HG03469 (cell line): ENCODE measurements at regions not wholly inside any gene's neighbourhood (a gene's known extent, or its start where the extent isn't known, plus 50 kb on each side); places are given as distances from the start of the nearest gene placed in this dataset.

Experiments
- ATAC-seq: cut with Tn5 transposase; IDR thresholded peaks from one replicate; pipeline ENCODE4 v1.9.1; 2021; ENCODE audit warnings: mild to moderate bottlenecking, moderate library complexity, moderate number of reproducible peaks; ENCODE audit not compliant: unreplicated experiment

- no peak for ATAC-seq
Observed at GRCh38 chr6:113600551-113601339, 256.4 kb upstream of the MARCKS start.

DNA sequence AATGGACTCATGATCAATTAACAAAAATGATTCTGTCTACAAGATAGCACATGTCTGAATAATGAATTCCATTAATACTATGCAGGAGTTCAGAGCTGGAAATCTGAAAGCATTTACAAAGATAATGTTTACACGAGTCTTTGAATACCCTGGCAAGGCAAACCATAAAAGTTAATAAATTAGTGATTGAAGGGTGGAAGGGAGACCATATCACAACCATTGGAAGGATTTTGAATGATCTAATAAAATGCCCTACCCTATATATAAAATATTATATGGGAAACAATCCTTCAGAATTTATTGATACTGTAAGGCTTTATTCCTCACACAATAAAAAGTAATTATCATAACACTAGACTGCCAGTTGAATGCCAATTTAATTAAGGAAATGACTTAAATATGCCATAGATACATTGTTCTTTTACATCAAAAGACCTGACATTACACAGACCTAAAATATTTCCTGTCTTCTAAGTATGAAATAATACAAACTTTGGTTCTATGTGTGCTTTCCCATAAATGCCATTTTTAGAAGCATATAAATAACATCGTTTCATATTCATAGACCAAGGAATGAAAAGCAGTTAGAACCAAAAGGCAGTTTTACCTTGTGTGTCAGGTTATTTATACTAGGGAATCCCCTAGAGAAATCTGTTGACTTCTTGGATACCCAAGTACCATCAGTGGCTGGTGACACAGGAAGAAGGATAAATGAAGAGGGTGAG, 249.2 kb upstream of the MARCKS start:
- ATAC-seq = no peak

GRCh38 chr6:113610377-113610988, 246.7 kb upstream of the MARCKS start:
- ATAC-seq = no peak

- no peak for ATAC-seq
Observed at GRCh38 chr6:113616701-113617274, 240.4 kb upstream of the MARCKS start.

- no peak for ATAC-seq
Observed at GRCh38 chr6:113619077-113619476, 238.1 kb upstream of the MARCKS start.

DNA sequence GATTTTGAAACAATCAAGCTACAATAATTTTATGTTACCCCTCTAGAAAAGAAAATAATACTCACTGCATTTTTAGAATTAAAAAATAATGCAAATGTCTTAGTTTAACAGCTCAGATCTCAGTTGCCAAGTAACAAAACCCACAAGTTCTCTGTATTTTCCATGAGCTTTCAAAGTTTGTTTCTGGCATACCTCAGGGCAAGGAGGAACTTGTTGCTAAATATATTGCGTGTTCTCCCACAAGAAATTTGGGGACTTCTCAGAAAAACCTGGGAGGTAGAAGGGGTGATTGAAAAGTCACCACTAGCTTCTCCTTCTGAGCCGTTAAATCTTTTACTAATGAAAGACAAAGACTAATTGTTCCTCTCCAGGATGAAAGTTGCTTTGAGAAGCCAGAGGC, 236.8 kb upstream of the MARCKS start:
- ATAC-seq = no peak

GRCh38 chr6:113622254-113622653, 234.9 kb upstream of the MARCKS start:
- no peak for ATAC-seq

DNA sequence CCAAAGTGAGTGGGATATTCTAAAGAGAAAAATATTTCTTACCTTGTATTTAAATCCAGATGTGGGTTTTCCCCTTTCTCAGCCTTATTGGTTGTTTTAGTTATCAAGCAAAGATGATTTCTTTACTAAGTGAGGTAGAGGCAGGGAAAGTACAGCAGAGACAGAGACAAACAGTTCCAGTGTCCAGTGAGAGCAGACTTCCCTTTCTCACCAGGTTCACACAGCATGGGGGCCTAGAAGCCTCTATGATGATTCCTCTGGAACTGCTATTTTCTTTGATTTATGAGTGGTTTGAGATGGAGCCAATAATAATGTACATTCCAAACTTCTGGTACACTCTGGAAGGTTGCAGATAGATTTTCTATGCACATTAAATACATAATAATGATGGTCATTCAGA, 234.0 kb upstream of the MARCKS start:
- ATAC-seq = no peak

DNA sequence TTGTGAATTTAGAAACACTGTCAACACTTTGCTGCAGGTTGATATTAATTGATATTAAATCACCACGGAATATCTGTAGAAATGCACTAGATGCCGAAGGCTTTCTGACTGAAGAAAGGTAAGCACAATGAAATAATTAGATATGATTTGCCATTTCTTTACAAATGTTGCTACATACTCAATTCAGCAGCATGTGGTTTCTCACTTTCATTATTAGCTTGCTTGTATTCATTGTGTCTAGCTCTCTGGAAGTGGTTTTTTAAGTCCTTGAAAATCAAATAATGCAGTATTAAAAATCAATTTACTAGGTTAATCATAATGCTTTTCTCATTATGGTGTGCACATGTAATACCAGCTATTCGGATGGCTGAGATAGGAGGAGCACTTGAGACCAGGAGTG, 231.3 kb upstream of the MARCKS start:
- peak; percentile 35 for ATAC-seq

DNA sequence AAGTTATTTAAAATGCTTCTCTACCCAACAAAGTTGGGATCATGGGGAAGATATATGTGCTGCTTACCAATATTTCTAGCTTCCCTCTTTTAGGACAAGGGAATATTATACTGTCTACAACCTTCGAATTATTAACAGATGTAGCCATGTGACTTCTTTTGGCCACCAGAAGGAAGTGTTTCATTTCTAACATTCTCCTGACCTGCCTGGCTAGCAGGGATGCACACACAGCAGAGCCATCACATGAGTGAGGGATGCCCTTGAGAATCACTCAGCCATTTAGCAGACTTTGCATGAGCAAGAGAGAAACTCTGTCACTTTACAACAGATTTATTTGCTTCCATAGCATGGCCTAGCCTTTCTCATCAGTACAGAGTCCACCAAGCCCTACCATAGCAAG, 230.7 kb upstream of the MARCKS start:
- ATAC-seq = peak; percentile 30

DNA sequence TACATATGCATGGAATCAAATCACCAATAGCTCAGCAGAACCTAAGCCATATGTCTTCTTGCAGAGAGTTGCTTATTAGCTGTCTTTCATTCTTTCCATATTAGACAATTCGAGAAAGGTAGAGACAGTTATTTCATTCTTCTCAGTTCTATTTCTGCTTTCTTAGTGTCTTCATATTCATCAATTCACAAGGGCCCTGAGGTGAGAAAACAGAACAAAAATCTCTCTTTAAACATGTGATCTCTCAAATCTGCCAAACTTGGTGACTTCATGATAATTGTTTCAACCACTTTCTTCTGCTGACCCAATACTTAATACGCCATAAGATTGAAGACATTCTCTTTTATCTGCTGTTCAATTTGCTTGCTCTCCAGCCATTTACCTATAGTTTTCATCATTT, 229.7 kb upstream of the MARCKS start:
- ATAC-seq = peak; percentile 11

DNA sequence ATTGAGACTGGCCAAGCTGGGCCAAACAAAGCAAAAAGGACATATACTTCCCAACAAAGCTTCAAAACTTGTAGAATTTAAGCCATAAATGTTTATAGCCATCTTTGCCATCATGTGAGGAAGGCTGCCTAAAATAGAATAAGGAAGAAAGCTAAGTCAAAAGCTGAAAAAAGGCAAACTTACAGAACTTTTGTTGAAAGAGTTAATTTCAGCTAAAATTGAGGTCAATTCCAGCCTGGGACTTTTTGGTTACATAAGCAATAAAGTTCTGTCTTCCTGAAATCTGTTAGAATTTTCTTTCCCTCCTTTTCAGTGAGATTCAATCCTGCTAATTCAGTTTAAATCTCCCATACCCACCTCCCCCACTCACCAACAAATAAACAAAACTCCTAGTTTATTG, 227.9 kb upstream of the MARCKS start:
- ATAC-seq = no peak

DNA sequence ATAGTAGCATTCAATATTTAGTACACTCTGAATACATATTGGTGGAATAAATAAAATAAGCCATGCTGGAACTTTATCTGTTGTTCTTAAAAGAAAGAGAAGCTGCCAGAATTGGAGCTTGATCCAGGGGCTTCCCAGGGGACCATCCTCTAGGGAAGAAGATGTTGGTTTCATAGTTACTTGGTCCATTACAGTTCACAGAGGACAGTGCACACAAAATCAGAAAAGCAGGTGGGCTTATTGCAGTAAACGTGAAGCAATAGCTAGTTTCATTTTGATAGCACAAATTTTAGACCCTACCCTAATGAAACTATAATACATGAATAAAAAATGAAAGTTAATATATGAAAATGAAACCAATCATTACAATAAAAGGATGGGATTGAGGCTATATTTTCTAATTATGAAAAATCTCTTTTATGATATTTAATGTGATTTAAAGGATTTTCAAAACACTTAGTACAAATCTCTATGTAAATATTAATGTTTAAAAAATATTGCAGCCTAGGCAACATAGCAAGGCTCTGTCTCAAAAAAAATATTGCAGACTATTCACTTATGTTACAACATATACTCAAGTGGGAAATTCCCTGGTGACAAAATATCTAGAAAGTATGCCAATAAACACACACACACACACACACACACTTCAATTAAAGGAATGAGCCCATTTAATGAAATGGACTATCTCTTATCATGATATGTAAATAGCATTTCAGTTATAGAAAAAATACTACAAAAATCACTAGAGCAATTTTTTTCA, 227.0 kb upstream of the MARCKS start:
- no peak for ATAC-seq

- ATAC-seq = peak; percentile 48
Observed at GRCh38 chr6:113630738-113631535, 226.2 kb upstream of the MARCKS start.

DNA sequence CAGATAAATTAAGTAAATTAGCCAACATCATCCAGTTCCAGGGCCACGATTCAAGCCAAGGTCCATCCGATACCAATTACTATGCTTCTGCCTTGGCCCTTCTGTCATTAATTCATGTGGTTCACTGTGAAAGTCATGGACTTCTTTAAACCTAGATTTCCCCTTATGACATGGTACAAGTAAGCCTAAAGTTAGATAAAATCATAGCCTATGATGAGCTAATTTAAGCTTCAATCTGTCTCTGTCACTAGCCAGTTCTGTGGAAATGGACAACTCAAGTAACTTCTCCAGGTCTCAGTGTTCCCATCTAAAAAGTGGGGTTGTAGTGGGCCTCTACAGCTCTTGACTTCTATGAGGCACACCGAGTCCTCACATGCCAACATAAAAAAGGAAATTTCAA, 225.5 kb upstream of the MARCKS start:
- no peak for ATAC-seq

GRCh38 chr6:113632220-113632864, 224.8 kb upstream of the MARCKS start:
- peak; percentile 25 for ATAC-seq

GRCh38 chr6:113633638-113634037, 223.5 kb upstream of the MARCKS start:
- no peak for ATAC-seq

- peak; percentile 15 for ATAC-seq
Observed at GRCh38 chr6:113634352-113635163, 222.6 kb upstream of the MARCKS start.
